Limb (tissue), 2 donors: ENCODE measurements at regions not wholly inside any gene's neighbourhood (a gene's known extent, or its start where the extent isn't known, plus 50 kb on each side); places are given as distances from the start of the nearest gene placed in this dataset.
"Not testable (repeated sequence)": the region's sequence is repeated elsewhere in the genome, so short reads cannot be mapped to it uniquely, and the experiment has no call there.

Experiments used
- DNase-seq, 2 donors: peaks; one replicate each; pipeline ENCODE4 v3.0.0-alpha.2; 2016; ENCODE audit errors: extremely low spot score in 2 of 2

GRCh38 chr7:156017916-156018700 lies 205.8 kb upstream of the SHH start:
- DNase-seq, result no peak

GRCh38 chr7:156017431-156017830 lies 205.2 kb upstream of the SHH start:
- DNase-seq, result no peak

- no peak for DNase-seq
Observed at GRCh38 chr7:156015237-156016020, 203.2 kb upstream of the SHH start.

DNA sequence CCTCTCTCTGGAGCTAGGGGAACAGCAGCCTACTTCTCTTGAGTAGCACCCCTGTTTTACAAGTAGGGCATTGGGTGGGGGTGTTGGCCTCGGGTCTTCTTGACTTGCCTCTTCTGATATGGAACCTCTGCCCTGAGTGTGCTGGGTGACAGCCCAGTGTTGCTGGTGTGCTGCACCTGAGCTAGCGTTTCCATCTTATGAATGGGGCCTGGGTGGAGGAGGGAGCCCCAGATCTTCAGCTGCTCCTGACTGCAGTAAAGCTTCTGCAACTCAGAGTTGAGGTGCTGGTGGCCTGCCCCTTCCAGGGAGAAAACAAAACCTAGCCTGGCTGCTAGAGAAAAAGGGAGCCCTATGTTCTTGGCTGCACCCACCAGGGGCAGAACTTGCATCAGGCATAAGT lies 202.5 kb upstream of the SHH start:
- DNase-seq, result no peak

- no peak for DNase-seq
Observed at GRCh38 chr7:156014201-156014600, 201.9 kb upstream of the SHH start.

GRCh38 chr7:156012412-156012811 lies 200.1 kb upstream of the SHH start:
- DNase-seq, result no peak

- DNase-seq, result no peak
Observed at GRCh38 chr7:156009569-156009968, 197.3 kb upstream of the SHH start.

DNA sequence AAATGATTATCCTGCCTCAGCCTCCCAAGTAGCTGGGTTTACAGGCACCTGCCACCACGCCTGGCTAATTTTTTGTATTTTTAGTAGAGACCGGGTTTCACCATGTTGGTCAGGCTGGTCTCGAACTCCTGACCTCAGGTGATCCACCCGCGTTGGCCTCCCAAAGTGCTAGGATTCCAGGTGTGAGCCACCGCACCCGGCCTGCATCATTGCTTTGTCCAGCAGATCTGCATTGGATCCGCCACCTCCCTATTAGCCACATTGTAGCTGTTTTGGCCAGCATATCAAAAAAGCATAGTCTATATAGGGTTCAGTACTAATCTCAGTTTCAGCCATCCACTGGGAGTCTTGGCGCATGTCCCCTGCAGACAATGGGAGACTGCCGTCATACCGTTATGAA lies 194.6 kb upstream of the SHH start:
- DNase-seq, result not testable (repeated sequence)

GRCh38 chr7:156006024-156006423 lies 193.8 kb upstream of the SHH start:
- DNase-seq, result no peak

GRCh38 chr7:156005202-156005691 lies 193.0 kb upstream of the SHH start:
- no peak for DNase-seq

DNA sequence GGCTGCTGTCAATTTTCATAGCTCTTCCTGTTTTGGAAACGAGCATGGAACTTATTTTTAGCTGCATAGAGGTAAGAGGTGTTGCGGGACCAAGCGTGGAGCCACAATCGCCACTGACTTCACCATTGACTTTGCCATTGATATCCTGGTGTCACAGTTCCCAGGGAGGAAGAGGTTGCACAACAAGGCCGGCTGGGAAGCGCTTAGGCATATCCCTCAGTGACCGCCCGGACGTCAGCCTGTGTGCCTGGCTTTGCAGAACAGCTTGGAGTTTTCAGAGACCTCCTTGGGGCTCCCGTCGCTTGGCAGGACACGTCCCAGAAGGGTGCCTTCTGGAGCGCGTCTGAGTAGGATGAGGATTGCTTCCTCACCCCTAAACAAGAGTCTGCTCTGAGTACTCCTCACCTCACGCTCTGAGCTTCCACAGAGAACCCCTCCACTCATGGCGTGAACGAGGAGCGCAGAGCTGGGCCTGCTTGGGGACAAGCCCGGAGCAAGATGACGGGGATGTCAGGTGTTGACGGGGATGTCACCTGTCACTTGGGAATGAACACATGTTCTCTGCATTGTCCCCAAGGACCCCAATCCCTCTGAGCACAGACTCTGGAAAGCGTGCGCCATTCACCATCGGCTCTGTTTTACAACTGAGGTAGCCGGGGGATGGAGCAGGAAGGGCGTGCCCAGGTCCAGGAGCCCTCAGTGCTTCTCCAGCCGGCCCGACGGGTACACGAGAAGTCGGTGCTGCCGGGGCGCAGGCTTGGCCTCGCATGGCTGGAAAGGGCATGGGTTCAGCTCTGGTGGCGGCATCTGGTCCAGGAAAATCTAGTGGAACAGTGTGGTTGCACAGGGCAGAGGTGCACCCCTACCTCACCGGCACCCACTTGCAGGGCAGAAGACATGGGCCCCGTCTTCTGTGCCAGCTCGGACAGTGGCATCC lies 192.3 kb upstream of the SHH start:
- DNase-seq, result no peak

GRCh38 chr7:156003220-156004162 lies 191.2 kb upstream of the SHH start:
- DNase-seq, result no peak

DNA sequence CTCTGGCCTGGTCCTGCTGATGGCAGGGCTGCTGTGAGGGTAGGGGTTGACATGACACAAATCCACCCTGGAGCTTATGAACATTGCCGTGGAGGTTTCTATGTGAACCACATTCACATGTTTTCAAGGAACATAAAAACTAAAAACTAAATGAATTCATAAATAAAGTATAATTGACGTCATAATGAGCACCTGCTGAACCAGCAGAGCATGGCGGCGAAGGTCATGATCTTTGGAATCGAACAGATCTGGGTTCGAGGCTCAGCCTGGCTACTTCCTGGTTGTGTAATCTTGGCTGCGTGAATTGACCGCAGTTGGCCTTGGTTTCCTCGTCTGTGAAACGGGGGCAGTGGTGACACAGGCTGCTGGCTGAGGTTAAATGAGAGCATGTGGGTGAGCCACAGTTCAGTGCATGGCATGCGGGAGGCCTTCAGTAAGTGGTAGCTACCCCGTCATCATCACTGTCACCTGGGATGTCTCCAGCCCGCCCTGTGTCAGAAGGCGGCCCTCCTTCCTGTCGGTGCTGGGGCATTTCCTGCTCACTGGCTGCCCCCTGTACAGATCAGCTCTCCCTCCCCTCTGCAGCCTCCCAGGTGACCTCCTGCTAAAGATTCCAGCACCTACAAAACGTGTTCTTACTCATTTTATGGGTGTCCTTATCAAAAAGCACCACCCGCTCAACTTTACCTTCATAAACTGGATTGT lies 190.3 kb upstream of the SHH start:
- DNase-seq, result no peak

DNA sequence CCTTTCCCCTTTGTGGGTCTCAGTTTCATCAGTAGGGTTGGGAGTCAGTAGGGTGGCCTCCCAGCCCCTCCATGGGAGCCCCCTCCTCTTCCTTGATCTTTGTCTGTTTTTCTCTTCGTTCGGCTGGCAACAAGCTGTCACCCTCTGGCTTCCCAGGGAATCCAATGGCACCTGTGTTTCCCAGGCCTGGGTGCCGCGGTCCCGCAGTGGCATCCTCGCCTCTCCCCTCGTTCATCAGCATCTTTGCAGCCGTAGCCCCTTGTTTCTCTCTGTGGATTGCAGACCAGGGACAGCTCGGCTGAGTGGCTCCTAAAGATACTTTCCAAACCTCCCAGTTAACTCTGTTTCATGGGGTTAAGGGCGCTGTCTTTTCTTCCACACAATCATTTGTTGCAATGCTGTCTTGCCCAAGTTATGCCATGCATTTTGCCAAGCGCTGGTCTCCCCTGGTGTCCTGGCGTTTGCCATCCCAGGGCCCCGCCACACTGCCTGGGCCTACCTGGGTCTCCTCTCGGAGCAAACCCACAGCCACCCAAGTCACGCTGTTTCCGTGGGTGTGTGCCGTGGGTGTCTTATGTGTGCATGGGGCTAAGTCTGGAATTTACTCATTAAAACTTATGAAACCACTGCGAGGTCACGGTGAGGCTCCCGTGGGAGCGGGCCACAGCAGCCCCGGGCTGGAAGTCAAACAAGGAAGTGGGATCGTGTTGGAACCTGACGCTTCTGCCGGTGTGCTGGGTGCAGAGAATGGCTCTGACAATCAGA lies 189.4 kb upstream of the SHH start:
- no peak for DNase-seq

DNA sequence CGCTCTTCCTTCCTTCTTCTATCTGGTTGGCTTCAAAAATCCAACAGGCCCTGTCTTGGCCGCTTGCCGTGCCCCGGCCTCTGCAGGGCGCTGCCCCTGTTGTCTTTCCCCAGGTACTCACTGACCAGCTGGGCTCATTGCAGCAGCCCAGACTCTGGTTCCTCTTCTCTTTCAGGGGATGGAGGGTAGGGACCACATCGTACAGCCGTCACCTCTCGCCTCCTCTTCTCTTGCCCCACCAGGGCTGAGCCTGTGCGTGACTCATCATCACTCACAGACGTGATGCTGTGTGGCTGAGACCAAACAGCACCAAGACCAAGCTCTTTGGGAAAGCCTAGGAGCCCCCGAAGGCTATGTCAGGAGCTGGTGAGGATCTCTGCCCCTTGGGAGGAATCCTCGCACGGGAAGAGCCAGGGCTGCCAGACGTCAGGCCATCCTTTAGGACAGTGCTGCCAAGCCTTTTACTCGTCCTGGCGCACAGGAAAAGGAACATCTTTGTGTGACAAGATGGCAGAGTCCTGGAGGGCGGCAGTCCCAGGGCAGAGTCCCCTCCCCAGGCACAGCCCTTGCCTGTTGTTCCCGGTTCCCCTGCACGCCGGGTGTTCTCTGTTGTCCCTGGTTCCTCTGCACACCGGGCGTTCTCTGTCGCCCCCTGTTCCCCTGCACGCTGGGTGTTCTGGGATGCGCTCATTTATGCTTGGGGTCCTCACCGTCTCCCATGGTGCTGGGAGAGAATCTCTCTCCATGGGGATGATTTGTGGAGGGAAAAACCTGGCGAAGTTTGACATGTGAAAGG lies 188.5 kb upstream of the SHH start:
- no peak for DNase-seq

GRCh38 chr7:155999631-156000489 lies 187.6 kb upstream of the SHH start:
- no peak for DNase-seq
